ENCODE measurements at regions not wholly inside any gene's neighbourhood (a gene's known extent, or its start where the extent isn't known, plus 50 kb on each side); places are given as distances from the start of the nearest gene placed in this dataset.

- DNase-seq (ENCODE audit: low read depth in 2 of 2, low spot score in 1 of 2), result no peak
These were observed 290.4 kb downstream of the AACS start for GRCh38 chr12:125355614-125356013.

GRCh38 chr12:125356111-125356510, 290.9 kb downstream of the AACS start:
- DNase-seq (ENCODE audit: low read depth in 2 of 2, low spot score in 1 of 2), result no peak

GRCh38 chr12:125357561-125357960, 292.3 kb downstream of the AACS start:
- DNase-seq (ENCODE audit: low read depth in 2 of 2, low spot score in 1 of 2), result no peak

DNA sequence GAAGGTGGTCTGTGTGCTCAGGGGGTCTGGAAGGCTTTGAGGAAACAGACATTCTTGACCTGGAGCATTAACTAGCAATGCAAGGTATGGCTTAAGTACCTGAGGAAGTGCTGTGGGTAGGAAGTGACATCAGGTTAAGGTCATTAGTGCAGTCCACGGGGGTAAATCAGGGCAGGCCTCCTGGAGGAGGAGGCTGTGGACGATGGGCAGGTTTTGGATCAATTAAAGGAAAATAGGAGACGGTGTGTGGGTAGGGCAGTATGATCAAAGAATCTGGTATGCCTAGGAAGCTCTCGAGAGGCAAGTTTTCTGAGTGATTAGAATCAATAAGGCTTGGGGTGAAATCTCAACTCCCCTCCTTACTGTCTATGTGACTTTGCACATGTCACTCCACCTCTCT, 295.3 kb downstream of the AACS start:
- DNase-seq (ENCODE audit: low read depth in 2 of 2, low spot score in 1 of 2), result no peak

GRCh38 chr12:125371033-125371432, 305.8 kb downstream of the AACS start:
- no peak for DNase-seq (ENCODE audit: low read depth in 2 of 2, low spot score in 1 of 2)

- DNase-seq (ENCODE audit: low read depth in 2 of 2, low spot score in 1 of 2), result no peak
These were observed 306.9 kb downstream of the AACS start for GRCh38 chr12:125372085-125372484.

DNA sequence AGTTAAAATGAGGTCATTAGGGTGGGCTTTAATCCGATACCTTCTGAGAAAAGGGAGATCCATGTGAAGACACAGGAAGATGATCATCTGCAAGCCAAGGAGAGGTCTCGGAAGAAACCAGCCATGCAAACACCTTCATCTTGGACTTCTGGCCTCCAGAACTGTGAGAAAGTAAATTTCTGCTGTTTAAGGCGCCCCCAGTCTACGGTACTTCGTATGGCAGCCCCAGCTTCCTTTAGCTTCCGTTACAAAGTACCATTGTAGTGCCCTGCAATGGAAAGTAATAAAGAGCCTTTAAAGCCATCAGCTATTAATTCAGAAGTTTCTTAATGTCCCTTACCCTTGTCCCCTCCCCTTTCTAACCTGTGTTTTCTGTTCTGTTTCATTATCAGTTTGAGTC, 308.1 kb downstream of the AACS start:
- DNase-seq (ENCODE audit: low read depth in 2 of 2, low spot score in 1 of 2), result no peak

GRCh38 chr12:125376422-125376821, 311.2 kb downstream of the AACS start:
- no peak for DNase-seq (ENCODE audit: low read depth in 2 of 2, low spot score in 1 of 2)

DNA sequence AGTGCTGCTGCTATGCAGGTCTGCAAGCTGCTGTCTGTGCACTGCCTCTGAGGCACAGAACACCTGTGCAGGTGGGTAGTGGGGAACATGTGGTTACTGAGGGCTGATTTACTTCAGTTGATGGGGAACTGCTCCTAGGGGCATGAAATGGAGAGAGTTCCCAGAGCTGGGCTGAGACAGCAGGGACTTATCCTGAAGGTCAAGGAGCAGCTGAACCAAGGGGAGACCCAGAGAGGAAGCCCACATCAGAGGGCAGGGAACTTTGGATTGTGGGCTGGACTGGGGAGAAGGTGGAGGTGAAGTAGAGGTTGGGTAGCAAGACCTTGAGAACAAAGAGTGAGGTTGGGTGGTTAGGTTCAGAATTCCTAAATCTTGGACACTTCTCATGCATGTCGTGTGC, 311.9 kb downstream of the AACS start:
- no peak for DNase-seq (ENCODE audit: low read depth in 2 of 2, low spot score in 1 of 2)

DNA sequence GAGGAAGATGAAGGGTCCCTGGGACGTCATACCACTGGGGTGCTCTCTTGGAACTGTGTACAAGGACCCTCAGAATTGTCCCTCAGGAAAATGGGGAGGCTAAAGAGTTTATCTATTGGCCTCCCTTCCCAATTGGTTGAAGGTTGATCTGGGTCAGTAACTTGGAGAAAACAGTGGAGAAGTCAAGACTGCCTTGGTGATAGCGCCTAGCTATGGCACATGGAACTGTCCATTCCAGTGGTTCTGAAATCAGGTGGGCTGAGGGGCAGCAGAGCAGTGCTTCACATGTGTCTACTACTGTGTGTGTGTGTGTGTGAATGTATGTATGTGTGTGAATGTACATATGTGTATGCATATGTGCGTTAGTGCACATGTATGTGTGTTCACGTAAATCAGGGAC, 316.1 kb downstream of the AACS start:
- DNase-seq (ENCODE audit: low read depth in 2 of 2, low spot score in 1 of 2), result no peak

- no peak for DNase-seq (ENCODE audit: low read depth in 2 of 2, low spot score in 1 of 2)
These were observed 317.7 kb downstream of the AACS start for GRCh38 chr12:125382926-125383325.

DNA sequence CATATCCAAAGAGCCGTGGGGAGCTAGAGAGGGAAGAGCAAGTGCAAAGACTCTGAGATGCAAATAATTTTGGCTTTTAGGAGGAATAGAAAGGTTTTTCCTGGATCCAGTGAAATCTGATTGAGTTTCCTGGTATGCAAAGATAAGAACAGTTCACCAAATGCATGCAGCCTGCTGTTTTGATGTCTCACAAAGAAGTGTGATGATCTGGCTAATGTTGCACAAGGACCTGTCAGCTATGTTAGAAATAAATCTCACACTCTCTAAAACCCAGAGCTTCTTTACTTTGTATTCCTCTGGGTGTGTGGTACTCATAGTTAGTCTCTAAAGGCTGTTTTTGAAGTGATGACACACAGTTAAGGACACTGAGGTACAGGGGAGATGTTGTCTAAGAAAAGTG, 321.4 kb downstream of the AACS start:
- no peak for DNase-seq (ENCODE audit: low read depth in 2 of 2, low spot score in 1 of 2)

DNA sequence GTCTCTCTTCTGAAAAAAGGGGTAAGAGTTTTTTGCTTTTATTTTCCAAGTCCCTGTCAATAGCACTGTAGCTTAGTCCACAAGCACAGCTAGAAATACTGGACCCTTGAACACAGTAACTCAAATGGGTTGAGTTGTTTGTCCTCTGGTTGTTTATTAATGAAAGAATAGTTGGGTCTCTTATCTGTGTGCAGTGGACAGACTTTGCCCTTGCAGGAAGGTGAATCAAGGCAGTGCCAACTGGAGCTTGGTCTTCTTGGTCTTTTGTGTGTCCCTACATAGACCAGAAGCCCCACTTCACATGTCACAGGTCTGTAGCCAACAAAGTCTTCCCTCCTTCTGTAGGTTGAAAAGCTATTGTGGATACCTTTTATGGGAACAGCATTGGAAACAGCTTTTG, 322.0 kb downstream of the AACS start:
- no peak for DNase-seq (ENCODE audit: low read depth in 2 of 2, low spot score in 1 of 2)

- no peak for DNase-seq (ENCODE audit: low read depth in 2 of 2, low spot score in 1 of 2)
These were observed 323.9 kb downstream of the AACS start for GRCh38 chr12:125389061-125389697.

GRCh38 chr12:125393569-125393968, 328.3 kb downstream of the AACS start:
- no peak for DNase-seq (ENCODE audit: low read depth in 2 of 2, low spot score in 1 of 2)

GRCh38 chr12:125395583-125396215, 330.5 kb downstream of the AACS start:
- DNase-seq (ENCODE audit: low read depth in 2 of 2, low spot score in 1 of 2), result no peak

DNA sequence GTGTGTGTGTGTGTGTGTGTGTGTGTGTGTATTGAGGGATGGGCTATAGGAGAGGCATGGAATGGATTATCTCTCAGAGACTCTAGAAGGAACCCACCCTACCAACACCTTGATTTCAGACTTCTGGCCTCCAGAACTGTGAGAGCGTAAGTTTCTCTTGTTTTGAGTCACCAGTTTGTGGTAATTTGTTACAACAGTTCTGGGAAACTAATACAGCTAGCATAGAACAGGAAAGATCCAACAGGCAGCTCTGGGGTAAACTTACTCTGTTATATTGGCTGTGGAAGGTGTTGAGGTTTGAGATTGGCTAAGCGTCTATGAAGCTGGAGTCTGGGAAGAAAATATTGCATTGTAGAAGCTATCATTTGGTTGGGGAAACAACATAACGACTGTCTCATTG, 334.3 kb downstream of the AACS start:
- no peak for DNase-seq (ENCODE audit: low read depth in 2 of 2, low spot score in 1 of 2)

GRCh38 chr12:125402874-125403789, 337.9 kb downstream of the AACS start:
- no peak for DNase-seq (ENCODE audit: low read depth in 2 of 2, low spot score in 1 of 2)

DNA sequence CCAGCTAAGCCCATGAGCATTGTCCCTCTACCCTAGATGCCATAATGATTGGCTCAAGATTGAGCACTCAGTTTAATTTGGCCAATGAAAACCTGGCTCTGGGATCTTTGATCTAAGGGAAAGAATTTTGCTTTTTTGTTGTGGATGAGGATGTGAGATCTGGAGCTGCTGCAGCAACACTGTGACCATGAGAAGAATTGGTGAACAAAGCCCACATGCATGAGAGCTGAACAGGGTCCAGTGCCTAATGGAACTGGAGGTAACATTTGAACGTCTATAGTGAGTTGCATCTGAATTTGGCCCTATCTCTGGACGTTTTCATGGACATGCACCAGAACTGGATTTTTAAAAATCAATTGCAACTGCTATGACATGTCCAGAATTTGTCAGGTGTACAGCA, 338.6 kb downstream of the AACS start:
- DNase-seq (ENCODE audit: low read depth in 2 of 2, low spot score in 1 of 2), result no peak

- no peak for DNase-seq (ENCODE audit: low read depth in 2 of 2, low spot score in 1 of 2)
These were observed 340.9 kb downstream of the AACS start for GRCh38 chr12:125406131-125406530.

- DNase-seq (ENCODE audit: low read depth in 2 of 2, low spot score in 1 of 2), result no peak
These were observed 343.5 kb downstream of the AACS start for GRCh38 chr12:125408718-125409117.

DNA sequence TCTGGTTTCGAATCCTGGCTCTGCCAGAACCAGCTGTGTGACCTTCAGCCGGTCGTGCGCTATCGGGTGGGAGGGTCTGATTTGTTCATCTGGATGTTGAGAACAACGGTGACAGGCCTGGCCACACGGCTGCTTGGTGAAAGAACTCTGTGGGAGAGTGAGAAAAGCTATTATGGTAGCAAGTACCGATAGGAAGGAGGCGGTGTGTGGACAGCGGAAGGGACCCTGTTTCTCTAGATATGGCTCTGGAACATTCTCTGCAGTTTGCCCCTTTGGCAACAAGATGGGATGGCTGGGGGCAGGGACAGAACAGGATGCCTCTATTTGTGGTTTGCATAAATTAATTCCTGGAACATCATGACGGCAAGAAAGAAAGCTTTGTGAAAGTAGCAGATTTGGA, 347.3 kb downstream of the AACS start:
- no peak for DNase-seq (ENCODE audit: low read depth in 2 of 2, low spot score in 1 of 2)

Data from stimulated activated CD8-positive, alpha-beta memory T cell treated with anti-CD3 and anti-CD28 coated beads, Interleukin-4, amount 100 ng/mL, for 1 hour (primary cell).